Smooth muscle cell (in vitro differentiated cells): ENCODE measurements at regions not wholly inside any gene's neighbourhood (a gene's known extent, or its start where the extent isn't known, plus 50 kb on each side); places are given as distances from the start of the nearest gene placed in this dataset.
"Not testable (repeated sequence)": the region's sequence is repeated elsewhere in the genome, so short reads cannot be mapped to it uniquely, and the experiment has no call there.

Experiments
- DNase-seq: peaks from one replicate; lab custom pipeline; 2025; ENCODE audit not compliant: unreplicated experiment; lab: John Stamatoyannopoulos, UW
- H2AFZ ChIP-seq: fragments of 200-600 bp; sonication (generic); 2 replicates; pipeline ENCODE4 v1.6.0; 2016; ENCODE audit warnings: antibody characterized with exemption, low read depth, mild to moderate bottlenecking
- H3F3A ChIP-seq: fragments of 200-600 bp; sonication (generic); 2 replicates; pipeline ENCODE4 v1.6.0; 2017; ENCODE audit warnings: antibody characterized with exemption, low read depth
- H3K27ac ChIP-seq: fragments of 200-600 bp; sonication (generic); 2 replicates; pipeline ENCODE4 v1.5.1; 2016; ENCODE audit warnings: low read depth, mild to moderate bottlenecking
- H3K27me3 ChIP-seq: fragments of 200-600 bp; sonication (generic); 2 replicates; pipeline ENCODE4 v1.6.1; 2016; ENCODE audit warnings: low read depth, mild to moderate bottlenecking
- H3K36me3 ChIP-seq: fragments of 200-600 bp; sonication (generic); 2 replicates; pipeline ENCODE4 v1.5.1; 2016; ENCODE audit warnings: low read depth
- H3K4me1 ChIP-seq: fragments of 200-600 bp; sonication (generic); 2 replicates; pipeline ENCODE4 v1.5.1; 2016; ENCODE audit warnings: low read depth
- H3K4me2 ChIP-seq: fragments of 200-600 bp; sonication (generic); 2 replicates; pipeline ENCODE4 v1.6.0; 2016; ENCODE audit warnings: mild to moderate bottlenecking
- H3K4me3 ChIP-seq: fragments of 200-600 bp; sonication (generic); 2 replicates; pipeline ENCODE4 v1.5.1; 2016; ENCODE audit warnings: mild to moderate bottlenecking
- H3K79me2 ChIP-seq: fragments of 200-600 bp; sonication (generic); 2 replicates; pipeline ENCODE4 v1.6.0; 2016; ENCODE audit warnings: low read depth, mild to moderate bottlenecking
- H3K9ac ChIP-seq: fragments of 200-600 bp; sonication (generic); 2 replicates; pipeline ENCODE4 v1.6.0; 2016; ENCODE audit warnings: low read depth
- H3K9me3 ChIP-seq: fragments of 200-600 bp; sonication (generic); replicated peaks from 2 replicates; pipeline ENCODE4 v1.5.1; 2016; ENCODE audit warnings: low read depth
- H4K20me1 ChIP-seq: fragments of 200-600 bp; sonication (generic); 2 replicates; pipeline ENCODE4 v1.6.0; 2016; ENCODE audit warnings: low read depth
- WGBS: methylation state at CpG from one replicate; pipeline ENCODE4 v1.1.7; 2016; ENCODE audit warnings: low lambda C conversion rate; 5-methylcytosine and 5-hydroxymethylcytosine counted together
- TF ChIP-seq, protein P1 (sequence below): fragments of 200-600 bp; sonication (generic); IDR thresholded peaks from 2 replicates; pipeline ENCODE4 v1.5.1; 2017; ENCODE audit warnings: borderline replicate concordance, mild to moderate bottlenecking, antibody characterized with exemption; ENCODE audit not compliant: insufficient read depth, poor library complexity, severe bottlenecking

DNA sequence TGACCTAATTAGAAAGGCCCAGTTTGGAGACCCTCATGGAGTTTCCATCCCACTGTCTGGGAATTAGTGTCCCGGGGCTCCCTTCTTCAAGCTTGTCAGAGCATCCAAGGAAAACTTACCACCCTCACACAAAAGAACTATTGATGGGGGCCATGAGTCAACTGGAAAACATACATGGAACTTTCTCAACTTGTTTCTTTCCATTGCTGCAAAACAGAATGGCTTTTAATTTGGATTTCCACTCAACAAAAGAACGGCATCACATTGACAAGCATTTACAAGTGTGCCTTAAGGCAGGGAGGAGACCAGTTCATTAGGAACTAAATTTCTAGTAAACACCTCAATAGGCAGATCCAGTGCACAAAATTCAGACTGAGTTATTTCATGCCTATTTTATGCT is 289.1 kb upstream of the PREP start:
- H2AFZ ChIP-seq, result no peak overlapping the region
- WGBS, result 59% methylated on average over 2 of the region's 2 CpGs
- H3K4me2 ChIP-seq, result no peak overlapping the region
- no peaks in the 10 kb centered on the region for H4K20me1 ChIP-seq
- H3K4me3 ChIP-seq, result no peak overlapping the region
- no peaks in the 10 kb centered on the region for H3K36me3 ChIP-seq
- H3K27ac ChIP-seq, result no peak overlapping the region
- no peaks in the 10 kb centered on the region for H3F3A ChIP-seq
- TF ChIP-seq, protein P1, sequence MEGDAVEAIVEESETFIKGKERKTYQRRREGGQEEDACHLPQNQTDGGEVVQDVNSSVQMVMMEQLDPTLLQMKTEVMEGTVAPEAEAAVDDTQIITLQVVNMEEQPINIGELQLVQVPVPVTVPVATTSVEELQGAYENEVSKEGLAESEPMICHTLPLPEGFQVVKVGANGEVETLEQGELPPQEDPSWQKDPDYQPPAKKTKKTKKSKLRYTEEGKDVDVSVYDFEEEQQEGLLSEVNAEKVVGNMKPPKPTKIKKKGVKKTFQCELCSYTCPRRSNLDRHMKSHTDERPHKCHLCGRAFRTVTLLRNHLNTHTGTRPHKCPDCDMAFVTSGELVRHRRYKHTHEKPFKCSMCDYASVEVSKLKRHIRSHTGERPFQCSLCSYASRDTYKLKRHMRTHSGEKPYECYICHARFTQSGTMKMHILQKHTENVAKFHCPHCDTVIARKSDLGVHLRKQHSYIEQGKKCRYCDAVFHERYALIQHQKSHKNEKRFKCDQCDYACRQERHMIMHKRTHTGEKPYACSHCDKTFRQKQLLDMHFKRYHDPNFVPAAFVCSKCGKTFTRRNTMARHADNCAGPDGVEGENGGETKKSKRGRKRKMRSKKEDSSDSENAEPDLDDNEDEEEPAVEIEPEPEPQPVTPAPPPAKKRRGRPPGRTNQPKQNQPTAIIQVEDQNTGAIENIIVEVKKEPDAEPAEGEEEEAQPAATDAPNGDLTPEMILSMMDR, result no peak
- H3K9me3 ChIP-seq, result no peaks in the 10 kb centered on the region
- no peaks in the 10 kb centered on the region for H3K79me2 ChIP-seq
- no peaks in the 10 kb centered on the region for H3K4me1 ChIP-seq
- DNase-seq, result no peak
- no peaks in the 10 kb centered on the region for H3K27me3 ChIP-seq
- H3K9ac ChIP-seq, result no peak overlapping the region

DNA sequence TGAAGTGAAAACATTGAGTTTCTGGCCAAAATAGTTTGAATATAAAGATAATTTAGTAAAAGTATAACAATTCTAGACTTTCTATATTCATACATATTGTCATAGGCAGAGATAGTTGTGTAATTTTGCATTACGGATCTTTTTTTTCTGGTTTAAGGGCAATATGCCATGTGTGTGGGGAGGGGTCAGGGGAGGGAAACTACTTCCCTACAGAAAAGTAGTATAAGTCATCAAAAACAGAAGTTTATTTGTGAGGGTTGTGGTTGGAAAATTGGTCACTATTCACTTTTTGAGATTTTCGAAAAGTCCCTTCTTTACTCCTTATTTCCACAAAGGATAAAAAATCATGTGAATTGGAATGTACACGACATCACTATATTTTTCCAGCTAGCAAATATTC is 288.2 kb upstream of the PREP start:
- H4K20me1 ChIP-seq, result no peaks in the 10 kb centered on the region
- no peaks in the 10 kb centered on the region for H3K27me3 ChIP-seq
- H3K9ac ChIP-seq, result no peak overlapping the region
- no peak overlapping the region for H3K4me2 ChIP-seq
- H3K36me3 ChIP-seq, result no peaks in the 10 kb centered on the region
- H3K27ac ChIP-seq, result no peak overlapping the region
- H3K4me3 ChIP-seq, result no peak overlapping the region
- no peak for DNase-seq
- TF ChIP-seq, protein P1, result no peak
- H2AFZ ChIP-seq, result no peak overlapping the region
- H3F3A ChIP-seq, result no peaks in the 10 kb centered on the region
- H3K79me2 ChIP-seq, result no peaks in the 10 kb centered on the region
- no peaks in the 10 kb centered on the region for H3K9me3 ChIP-seq
- 84% methylated on average over 3 of the region's 3 CpGs for WGBS
- H3K4me1 ChIP-seq, result no peaks in the 10 kb centered on the region

DNA sequence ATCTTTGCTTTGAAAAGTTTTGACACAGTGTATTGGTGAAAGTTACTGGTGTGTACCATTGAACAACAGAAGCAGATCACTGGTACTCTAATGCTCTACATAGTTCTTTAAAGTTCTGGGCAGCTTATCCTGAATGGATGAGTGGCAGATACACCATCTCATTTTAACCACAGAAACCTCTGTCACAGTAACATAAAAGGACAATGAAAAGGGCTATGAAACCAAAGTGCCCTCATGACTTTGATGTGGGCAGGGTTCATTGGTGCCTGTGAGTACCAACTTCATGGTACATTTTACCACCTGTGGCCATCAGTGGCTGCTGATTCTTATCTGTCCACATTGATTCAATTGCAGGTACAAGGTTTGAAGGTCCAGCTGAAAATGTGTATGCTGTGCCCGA is 285.7 kb upstream of the PREP start:
- TF ChIP-seq, protein P1, result no peak
- no peak overlapping the region for H3K4me2 ChIP-seq
- no peaks in the 10 kb centered on the region for H3K9me3 ChIP-seq
- H3K79me2 ChIP-seq, result no peaks in the 10 kb centered on the region
- no peak overlapping the region for H3K27ac ChIP-seq
- no peaks in the 10 kb centered on the region for H3K27me3 ChIP-seq
- WGBS, result 90% methylated on average over 1 of the region's 1 CpG
- H3K36me3 ChIP-seq, result no peaks in the 10 kb centered on the region
- H4K20me1 ChIP-seq, result no peaks in the 10 kb centered on the region
- no peak overlapping the region for H3K4me3 ChIP-seq
- H3K9ac ChIP-seq, result no peak overlapping the region
- H2AFZ ChIP-seq, result no peak overlapping the region
- no peak for DNase-seq
- H3K4me1 ChIP-seq, result no peaks in the 10 kb centered on the region
- no peaks in the 10 kb centered on the region for H3F3A ChIP-seq

DNA sequence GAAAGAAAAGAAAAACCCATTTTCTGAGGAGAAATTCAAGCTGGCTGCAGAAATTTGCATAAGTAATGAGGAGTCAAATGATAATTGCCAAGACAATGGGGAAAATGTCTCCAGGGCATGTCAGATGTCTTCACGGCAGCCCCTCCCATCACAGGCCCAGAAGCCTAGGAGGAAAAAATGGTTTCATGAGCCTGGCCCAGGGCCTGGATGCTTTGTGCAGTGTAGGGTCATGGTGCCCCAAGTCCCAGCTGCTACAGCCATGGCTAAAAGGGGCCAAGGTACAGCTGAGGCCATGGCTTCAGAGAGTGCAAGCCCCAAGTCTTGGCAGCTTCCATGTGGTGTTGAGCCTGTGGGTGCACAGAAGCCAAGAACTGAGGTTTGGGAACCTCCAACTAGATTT is 283.9 kb upstream of the PREP start:
- DNase-seq, result not testable (repeated sequence)
- 0% methylated on average over 1 of the region's 1 CpG for WGBS

More for the DNA sequence above, 283.9 kb upstream of the PREP start:
- not testable (repeated sequence) for H3K36me3 ChIP-seq, H3K27ac ChIP-seq, H3K9ac ChIP-seq, H3F3A ChIP-seq, H3K9me3 ChIP-seq, H3K4me3 ChIP-seq, H3K4me2 ChIP-seq, H3K27me3 ChIP-seq, H2AFZ ChIP-seq, H4K20me1 ChIP-seq, H3K79me2 ChIP-seq, H3K4me1 ChIP-seq
